ENCODE measurements at regions not wholly inside any gene's neighbourhood (a gene's known extent, or its start where the extent isn't known, plus 50 kb on each side); places are given as distances from the start of the nearest gene placed in this dataset.

GRCh38 chr20:24199501-24199900 lies 210.9 kb upstream of the GGTLC1 start:
- no peak for DNase-seq (ENCODE audit: low read depth in 3 of 3, low spot score in 1 of 3)

GRCh38 chr20:24194143-24194542 lies 205.6 kb upstream of the GGTLC1 start:
- no peak for DNase-seq (ENCODE audit: low read depth in 3 of 3, low spot score in 1 of 3)

- DNase-seq (ENCODE audit: low read depth in 3 of 3, low spot score in 1 of 3) = no peak
These were observed 202.3 kb upstream of the GGTLC1 start for GRCh38 chr20:24190905-24191304.

- DNase-seq (ENCODE audit: low read depth in 3 of 3, low spot score in 1 of 3) = no peak
These were observed 197.2 kb upstream of the GGTLC1 start for GRCh38 chr20:24185791-24186190.

- DNase-seq (ENCODE audit: low read depth in 3 of 3, low spot score in 1 of 3) = no peak
These were observed 192.6 kb upstream of the GGTLC1 start for GRCh38 chr20:24181151-24181550.

- DNase-seq (ENCODE audit: low read depth in 3 of 3, low spot score in 1 of 3) = no peak
These were observed 180.7 kb upstream of the GGTLC1 start for GRCh38 chr20:24169256-24169655.

GRCh38 chr20:24166412-24166811 lies 177.8 kb upstream of the GGTLC1 start:
- no peak for DNase-seq (ENCODE audit: low read depth in 3 of 3, low spot score in 1 of 3)

GRCh38 chr20:24166123-24166381 lies 177.5 kb upstream of the GGTLC1 start:
- no peak for DNase-seq (ENCODE audit: low read depth in 3 of 3, low spot score in 1 of 3)

- no peak for DNase-seq (ENCODE audit: low read depth in 3 of 3, low spot score in 1 of 3)
These were observed 176.9 kb upstream of the GGTLC1 start for GRCh38 chr20:24165301-24166122.

GRCh38 chr20:24164360-24164759 lies 175.8 kb upstream of the GGTLC1 start:
- no peak for DNase-seq (ENCODE audit: low read depth in 3 of 3, low spot score in 1 of 3)

- no peak for DNase-seq (ENCODE audit: low read depth in 3 of 3, low spot score in 1 of 3)
These were observed 174.9 kb upstream of the GGTLC1 start for GRCh38 chr20:24163506-24163905.

- no peak for DNase-seq (ENCODE audit: low read depth in 3 of 3, low spot score in 1 of 3)
These were observed 172.1 kb upstream of the GGTLC1 start for GRCh38 chr20:24160563-24161281.

- DNase-seq (ENCODE audit: low read depth in 3 of 3, low spot score in 1 of 3) = no peak
These were observed 169.7 kb upstream of the GGTLC1 start for GRCh38 chr20:24158281-24158680.

GRCh38 chr20:24157213-24157612 lies 168.6 kb upstream of the GGTLC1 start:
- DNase-seq (ENCODE audit: low read depth in 3 of 3, low spot score in 1 of 3) = no peak

GRCh38 chr20:24153101-24154040 lies 164.8 kb upstream of the GGTLC1 start:
- no peak for DNase-seq (ENCODE audit: low read depth in 3 of 3, low spot score in 1 of 3)

- no peak for DNase-seq (ENCODE audit: low read depth in 3 of 3, low spot score in 1 of 3)
These were observed 163.2 kb upstream of the GGTLC1 start for GRCh38 chr20:24151621-24152294.

- DNase-seq (ENCODE audit: low read depth in 3 of 3, low spot score in 1 of 3) = no peak
These were observed 161.8 kb upstream of the GGTLC1 start for GRCh38 chr20:24150406-24150805.

GRCh38 chr20:24149881-24150307 lies 161.3 kb upstream of the GGTLC1 start:
- DNase-seq (ENCODE audit: low read depth in 3 of 3, low spot score in 1 of 3) = no peak

- DNase-seq (ENCODE audit: low read depth in 3 of 3, low spot score in 1 of 3) = no peak
These were observed 160.6 kb upstream of the GGTLC1 start for GRCh38 chr20:24149175-24149574.

- DNase-seq (ENCODE audit: low read depth in 3 of 3, low spot score in 1 of 3) = no peak
These were observed 159.8 kb upstream of the GGTLC1 start for GRCh38 chr20:24148372-24148771.

- no peak for DNase-seq (ENCODE audit: low read depth in 3 of 3, low spot score in 1 of 3)
These were observed 159.4 kb upstream of the GGTLC1 start for GRCh38 chr20:24147961-24148360.
